ENCODE measurements at regions not wholly inside any gene's neighbourhood (a gene's known extent, or its start where the extent isn't known, plus 50 kb on each side); places are given as distances from the start of the nearest gene placed in this dataset.

GRCh38 chr5:54838843-54839242 is 146.6 kb downstream of the ESM1 start:
- no peak overlapping the region for H3K4me3 ChIP-seq (replicated peaks in 1 of 4; ENCODE audit: control extremely low read depth in 1 of 4, insufficient read depth in 1 of 4, low read depth in 3 of 4, low read length in 4 of 4)
- DNase-seq (ENCODE audit: low read depth in 2 of 2): no peak
- H2AFZ ChIP-seq (ENCODE audit: low read length): no peak overlapping the region
- no peak for TF ChIP-seq CTCF (conservative IDR thresholded peaks at IDR 0.05 in 1 of 2, IDR thresholded peaks at IDR 0.05 in 1 of 2; ENCODE audit: low read depth in 1 of 2, low read length in 2 of 2)
- no peak for TF ChIP-seq EZH2 (IDR thresholded peaks at IDR 0.05; ENCODE audit: low read length, missing control alignments)
- H4K20me1 ChIP-seq (ENCODE audit: control insufficient read depth, extremely low read depth, insufficient read depth, low read length): no peaks in the 10 kb centered on the region
- no peak overlapping the region for H3K9ac ChIP-seq (ENCODE audit: insufficient read depth, low read length)
- H3K4me1 ChIP-seq (ENCODE audit: control insufficient read depth, extremely low read depth, insufficient read depth, low read length): peaks cover 20% of the 10 kb centered on the region
- H3K27ac ChIP-seq (ENCODE audit: insufficient read depth, low read length): no peak overlapping the region
- H3K9me3 ChIP-seq (ENCODE audit: control insufficient read depth, insufficient read depth, low read depth, low read length): no peaks in the 10 kb centered on the region
- no peak overlapping the region for H3K4me2 ChIP-seq (ENCODE audit: extremely low read depth, insufficient read depth, low read length)
- no peaks in the 10 kb centered on the region for H3K27me3 ChIP-seq (ENCODE audit: control insufficient read depth, insufficient read depth, low read length)
- no peaks in the 10 kb centered on the region for H3K79me2 ChIP-seq (ENCODE audit: control insufficient read depth, insufficient read depth, low read length)
- H3K36me3 ChIP-seq (ENCODE audit: control insufficient read depth, insufficient read depth, low read length): no peaks in the 10 kb centered on the region

GRCh38 chr5:54837981-54838380 is 147.4 kb downstream of the ESM1 start:
- H3K27me3 ChIP-seq (ENCODE audit: control insufficient read depth, insufficient read depth, low read length): no peaks in the 10 kb centered on the region
- H4K20me1 ChIP-seq (ENCODE audit: control insufficient read depth, extremely low read depth, insufficient read depth, low read length): no peaks in the 10 kb centered on the region
- H3K79me2 ChIP-seq (ENCODE audit: control insufficient read depth, insufficient read depth, low read length): no peaks in the 10 kb centered on the region
- peaks cover 23% of the 10 kb centered on the region for H3K4me1 ChIP-seq (ENCODE audit: control insufficient read depth, extremely low read depth, insufficient read depth, low read length)
- TF ChIP-seq CTCF (conservative IDR thresholded peaks at IDR 0.05 in 1 of 2, IDR thresholded peaks at IDR 0.05 in 1 of 2; ENCODE audit: low read depth in 1 of 2, low read length in 2 of 2) (no peak), EZH2 (IDR thresholded peaks at IDR 0.05; ENCODE audit: low read length, missing control alignments) (no peak)
- no peak overlapping the region for H2AFZ ChIP-seq (ENCODE audit: low read length)
- H3K4me3 ChIP-seq (replicated peaks in 1 of 4; ENCODE audit: control extremely low read depth in 1 of 4, insufficient read depth in 1 of 4, low read depth in 3 of 4, low read length in 4 of 4): no peak overlapping the region
- H3K36me3 ChIP-seq (ENCODE audit: control insufficient read depth, insufficient read depth, low read length): no peaks in the 10 kb centered on the region
- no peak overlapping the region for H3K27ac ChIP-seq (ENCODE audit: insufficient read depth, low read length)
- no peak for DNase-seq (ENCODE audit: low read depth in 2 of 2)
- no peak overlapping the region for H3K4me2 ChIP-seq (ENCODE audit: extremely low read depth, insufficient read depth, low read length)
- H3K9ac ChIP-seq (ENCODE audit: insufficient read depth, low read length): no peak overlapping the region
- H3K9me3 ChIP-seq (ENCODE audit: control insufficient read depth, insufficient read depth, low read depth, low read length): no peaks in the 10 kb centered on the region

- Histone ChIP-seq H3K9me3 (ENCODE audit: control insufficient read depth, insufficient read depth, low read depth, low read length) (no peaks in the 10 kb centered on the region), H3K4me1 (ENCODE audit: control insufficient read depth, extremely low read depth, insufficient read depth, low read length) (peaks cover 23% of the 10 kb centered on the region), H3K27ac (ENCODE audit: insufficient read depth, low read length) (no peak overlapping the region), H3K9ac (ENCODE audit: insufficient read depth, low read length) (no peak overlapping the region), H3K27me3 (ENCODE audit: control insufficient read depth, insufficient read depth, low read length) (no peaks in the 10 kb centered on the region), H2AFZ (ENCODE audit: low read length) (no peak overlapping the region), H3K36me3 (ENCODE audit: control insufficient read depth, insufficient read depth, low read length) (no peaks in the 10 kb centered on the region), H4K20me1 (ENCODE audit: control insufficient read depth, extremely low read depth, insufficient read depth, low read length) (no peaks in the 10 kb centered on the region), H3K4me2 (ENCODE audit: extremely low read depth, insufficient read depth, low read length) (no peak overlapping the region), H3K79me2 (ENCODE audit: control insufficient read depth, insufficient read depth, low read length) (no peaks in the 10 kb centered on the region), H3K4me3 (replicated peaks in 1 of 4; ENCODE audit: control extremely low read depth in 1 of 4, insufficient read depth in 1 of 4, low read depth in 3 of 4, low read length in 4 of 4) (no peak overlapping the region)
- TF ChIP-seq EZH2 (IDR thresholded peaks at IDR 0.05; ENCODE audit: low read length, missing control alignments): no peak
- TF ChIP-seq CTCF (conservative IDR thresholded peaks at IDR 0.05 in 1 of 2, IDR thresholded peaks at IDR 0.05 in 1 of 2; ENCODE audit: low read depth in 1 of 2, low read length in 2 of 2): no peak
- DNase-seq (ENCODE audit: low read depth in 2 of 2): peak in 1 of 2 donors; percentile 65
Observed at GRCh38 chr5:54837093-54837492, 148.3 kb downstream of the ESM1 start.
